ENCODE measurements at regions not wholly inside any gene's neighbourhood (a gene's known extent, or its start where the extent isn't known, plus 50 kb on each side); places are given as distances from the start of the nearest gene placed in this dataset.

DNA sequence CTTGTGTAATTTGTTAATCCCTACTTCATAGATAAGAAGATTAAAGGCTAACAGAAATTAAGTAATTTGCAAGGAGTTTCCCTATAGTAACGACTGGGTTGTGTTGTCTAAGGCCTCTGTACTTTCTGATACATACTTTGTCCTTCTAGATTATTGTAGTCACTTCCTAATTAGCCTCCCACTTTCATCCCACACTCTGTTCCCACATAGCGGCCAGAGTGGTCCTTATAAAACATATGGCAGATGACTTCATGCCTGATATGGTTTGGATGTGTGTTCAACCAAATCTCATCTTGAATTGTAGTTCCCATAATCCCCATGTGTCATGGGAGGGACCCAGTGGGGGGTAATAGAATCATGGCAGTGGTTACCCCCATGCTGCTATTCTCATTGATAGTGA is 120.5 kb upstream of the DAB1 start (continued):
- TF ChIP-seq HDAC8 (tag; IDR thresholded peaks at IDR 0.05) = no peak
- TF ChIP-seq ZNF707 (CRISPR knock-in tag; conservative IDR thresholded peaks at IDR 0.05) = no peak
- no peak for TF ChIP-seq ZNF24 (IDR thresholded peaks at IDR 0.05)
- TF ChIP-seq ZNF589 (CRISPR knock-in tag; IDR thresholded peaks at IDR 0.05; ENCODE audit: low read depth) = no peak
- TF ChIP-seq ZNF766 (CRISPR knock-in tag; conservative IDR thresholded peaks at IDR 0.05) = no peak
- no peak for TF ChIP-seq PCBP1 (IDR thresholded peaks at IDR 0.05; ENCODE audit: low read depth, low read length, poor library complexity, severe bottlenecking)
- TF ChIP-seq, protein P1, sequence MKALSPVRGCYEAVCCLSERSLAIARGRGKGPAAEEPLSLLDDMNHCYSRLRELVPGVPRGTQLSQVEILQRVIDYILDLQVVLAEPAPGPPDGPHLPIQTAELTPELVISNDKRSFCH (CRISPR knock-in tag; IDR thresholded peaks at IDR 0.05) = no peak
- TF ChIP-seq, protein P1 (tag; IDR thresholded peaks at IDR 0.05) = no peak

DNA sequence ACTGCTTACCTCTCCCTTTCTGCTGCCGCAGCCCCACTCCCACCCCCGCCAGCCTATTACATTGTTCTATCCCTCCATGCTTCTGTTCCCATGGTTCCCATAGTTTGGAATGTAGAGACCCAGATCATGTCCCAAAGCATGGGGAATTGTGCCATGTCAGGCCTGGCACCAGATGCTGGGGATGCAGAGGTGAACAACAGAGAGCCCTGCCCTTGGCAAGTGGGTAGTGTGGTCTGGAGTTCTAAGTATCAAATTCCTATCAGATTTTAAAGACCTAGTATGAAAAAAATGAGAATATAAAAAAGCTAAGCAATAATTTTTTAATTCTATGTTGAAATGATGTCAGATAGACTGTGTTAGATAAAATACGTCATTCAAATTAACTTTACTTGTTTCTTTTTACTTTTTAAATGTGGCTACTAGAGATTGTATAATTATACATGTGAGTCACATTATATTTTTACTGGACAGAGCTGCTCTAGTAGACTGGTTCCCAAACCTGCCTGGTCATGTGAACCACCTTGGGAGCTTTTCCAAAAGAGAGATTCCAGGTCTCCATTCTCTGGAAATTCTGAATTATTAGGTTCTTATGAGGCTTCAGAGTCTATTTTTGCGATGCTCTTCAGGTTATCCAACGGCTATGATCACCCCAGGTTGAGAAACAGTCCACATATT is 113.0 kb upstream of the DAB1 start:
- Histone ChIP-seq H4K20me1 (replicated peaks; ENCODE audit: control insufficient read depth, insufficient read depth, low read length) (no peaks in the 10 kb centered on the region), H3K9me1 (ENCODE audit: control insufficient read depth, insufficient read depth, low read length) (no peaks in the 10 kb centered on the region), H3K36me3 (ENCODE audit: control insufficient read depth, insufficient read depth, low read length) (no peaks in the 10 kb centered on the region), H2AFZ (ENCODE audit: low read depth, low read length) (no peak overlapping the region), H3K27ac (ENCODE audit: extremely low read depth, low read depth, low read length) (no peak overlapping the region), H3K4me3 (no peak overlapping the region), H3K9ac (ENCODE audit: insufficient read depth in 1 of 2, low read depth in 2 of 2, low read length in 2 of 2) (no peak overlapping the region), H3K4me1 (replicated peaks in 1 of 2; ENCODE audit: control insufficient read depth in 2 of 2, insufficient read depth in 2 of 2, low read length in 2 of 2) (no peaks in the 10 kb centered on the region), H3K9me3 (replicated peaks; ENCODE audit: control insufficient read depth, insufficient read depth, low read depth, low read length) (no peaks in the 10 kb centered on the region), H3K27me3 (ENCODE audit: control insufficient read depth in 2 of 2, insufficient read depth in 2 of 2, low read length in 2 of 2) (no peaks in the 10 kb centered on the region), H3K79me2 (ENCODE audit: control insufficient read depth, insufficient read depth, low read length) (no peaks in the 10 kb centered on the region), H3K4me2 (ENCODE audit: insufficient read depth, low read length) (no peak overlapping the region)
- in situ Hi-C loops (cut with MboI) = no loop called here
- ChIA-PET CTCF (ENCODE audit: low intra/inter-chr PET ratio) (no interaction called here), POLR2A (no interaction called here)
- no peak for DNase-seq (ENCODE audit: extremely low read depth in 1 of 4, low spot score in 3 of 4)
- BruUV-seq (replicated peaks) = no TSS peak
- WGBS (ENCODE audit: insufficient coverage, low coverage, missing lambda C conversion rate) = 0% methylated on average over 5 of the region's 5 CpGs
- intact Hi-C loops (cut with micrococcal nuclease) = no loop called here
- TF ChIP-seq YBX1 (IDR thresholded peaks at IDR 0.05) (no peak), ZNF324 (CRISPR knock-in tag; IDR thresholded peaks at IDR 0.05) (no peak), RNF2 (IDR thresholded peaks at IDR 0.05) (no peak), KDM4B (IDR thresholded peaks at IDR 0.05; ENCODE audit: borderline replicate concordance in 2 of 2, low read depth in 1 of 2) (no peak), WHSC1 (IDR thresholded peaks at IDR 0.05; ENCODE audit: low read length) (no peak), NCOA6 (IDR thresholded peaks at IDR 0.05) (no peak), CREM (IDR thresholded peaks at IDR 0.05; ENCODE audit: low read depth) (no peak), SREBF1 (IDR thresholded peaks at IDR 0.05; ENCODE audit: borderline replicate concordance, low read depth, low read length) (no peak), ZNF311 (CRISPR knock-in tag; IDR thresholded peaks at IDR 0.05) (no peak)
- FAIRE-seq = no peak
- ATAC-seq = no peak

All from K562 (cell line).